ENCODE measurements at regions not wholly inside any gene's neighbourhood (a gene's known extent, or its start where the extent isn't known, plus 50 kb on each side); places are given as distances from the start of the nearest gene placed in this dataset.

GRCh38 chr2:172261292-172261691 is 158.6 kb upstream of the DLX2 start:
- TF ChIP-seq CTCF (IDR thresholded peaks at IDR 0.05 in 8 of 11, conservative IDR thresholded peaks at IDR 0.05 in 3 of 11) (no peak), POLR2A (IDR thresholded peaks at IDR 0.05) (no peak)

All from spleen (tissue), 7 donors.